GM12875 (cell line): ENCODE measurements at regions not wholly inside any gene's neighbourhood (a gene's known extent, or its start where the extent isn't known, plus 50 kb on each side); places are given as distances from the start of the nearest gene placed in this dataset.

Experiments used
- H3K4me3 ChIP-seq: one replicate; pipeline ENCODE4 v1.5.1; 2011; ENCODE audit warnings: low read depth, low read length, control low read depth
- CTCF ChIP-seq: IDR thresholded peaks from 2 replicates; pipeline ENCODE4 v1.5.1; 2011; ENCODE audit warnings: low read depth, mild to moderate bottlenecking, control low read depth, inconsistent platforms, low read length, moderate library complexity, borderline replicate concordance; ENCODE audit not compliant: insufficient read depth

DNA sequence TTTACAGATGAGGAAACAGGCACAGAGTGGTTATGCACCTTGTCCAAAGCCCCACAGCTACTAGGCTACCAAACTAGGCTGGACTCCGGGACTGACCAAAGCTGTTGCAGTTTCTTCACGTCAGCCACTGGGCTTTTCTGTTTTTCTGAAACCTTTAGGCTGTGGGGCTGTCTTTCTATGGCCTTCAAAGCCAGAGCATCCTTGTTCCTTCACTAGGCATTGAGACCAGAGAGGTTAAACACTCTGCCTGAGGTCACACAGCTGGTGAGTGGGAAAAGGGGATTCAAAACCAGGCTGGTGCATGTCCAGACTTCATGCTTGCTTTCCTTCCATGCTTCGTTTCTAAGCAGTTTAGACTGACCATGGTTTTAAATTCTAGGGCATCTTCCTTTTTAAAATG, 97.5 kb upstream of the KCNG1 start:
- no peak overlapping the region for H3K4me3 ChIP-seq

GRCh38 chr20:51119914-51120313, 97.0 kb upstream of the KCNG1 start:
- no peak for TF ChIP-seq CTCF
- no peak overlapping the region for H3K4me3 ChIP-seq

More for the DNA sequence above, 97.5 kb upstream of the KCNG1 start:
- TF ChIP-seq CTCF = no peak

DNA sequence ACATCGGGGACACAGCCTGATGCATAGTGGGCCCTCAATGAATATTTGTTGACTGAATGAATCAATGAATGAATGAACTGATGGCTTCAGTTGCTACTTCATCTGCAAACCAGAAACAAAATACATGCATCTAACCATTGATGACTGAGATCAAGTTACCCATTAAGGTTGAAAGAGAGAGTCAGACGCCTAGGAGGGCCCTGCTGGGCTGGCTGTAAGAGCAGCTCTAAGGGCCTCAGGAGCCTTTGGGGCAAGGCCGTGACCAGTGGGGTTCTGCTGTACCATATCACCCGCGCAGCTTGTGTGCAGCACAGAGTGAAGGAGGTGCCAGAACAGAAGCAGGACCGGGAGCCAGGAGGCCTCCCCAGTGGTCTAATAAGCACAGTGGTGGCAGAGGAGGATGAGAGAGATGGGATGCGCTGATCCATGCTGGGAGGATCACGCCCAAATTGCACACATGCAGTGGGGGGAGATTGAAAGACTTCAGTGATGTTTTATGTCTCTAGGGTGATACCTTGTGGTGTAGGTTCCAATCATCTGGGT, 96.1 kb upstream of the KCNG1 start:
- H3K4me3 ChIP-seq = no peak overlapping the region
- TF ChIP-seq CTCF = no peak

DNA sequence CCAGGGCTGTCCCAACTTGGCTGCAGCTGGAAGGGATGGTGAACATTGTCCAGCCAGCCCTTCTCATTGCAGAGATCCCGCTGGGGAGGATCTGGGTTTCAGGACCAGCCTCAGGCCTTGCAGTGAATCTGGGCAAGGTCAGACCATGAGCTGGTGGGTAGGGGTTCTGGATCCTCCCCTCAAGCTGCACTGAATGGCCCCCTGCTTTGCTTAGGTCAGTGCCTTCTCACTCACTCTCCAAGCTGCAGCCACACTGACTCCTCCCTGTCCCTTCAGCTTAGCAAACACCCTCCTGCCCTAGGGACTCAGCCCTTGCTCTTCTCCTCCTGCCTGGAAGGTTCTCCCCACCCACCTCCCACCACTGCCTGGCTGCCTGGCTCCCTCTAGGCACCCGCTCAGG, 95.3 kb upstream of the KCNG1 start:
- no peak for TF ChIP-seq CTCF
- no peak overlapping the region for H3K4me3 ChIP-seq

GRCh38 chr20:51116765-51117686, 94.1 kb upstream of the KCNG1 start:
- H3K4me3 ChIP-seq = no peak overlapping the region
- no peak for TF ChIP-seq CTCF

- no peak for TF ChIP-seq CTCF
- no peak overlapping the region for H3K4me3 ChIP-seq
Observed at GRCh38 chr20:51111290-51111689, 88.4 kb upstream of the KCNG1 start.
